H9 (cell line): ENCODE measurements at regions not wholly inside any gene's neighbourhood (a gene's known extent, or its start where the extent isn't known, plus 50 kb on each side); places are given as distances from the start of the nearest gene placed in this dataset.

Source experiments
- DNase-seq: peaks from one replicate; pipeline ENCODE4 v3.0.0-alpha.2; 2017
- H2AFZ ChIP-seq: one replicate; pipeline ENCODE4 v1.6.1; 2013; ENCODE audit warnings: mild to moderate bottlenecking, low read length, control low read depth, moderate library complexity
- H2AK5ac ChIP-seq: 2 replicates; pipeline ENCODE4 v1.6.1; 2013; ENCODE audit warnings: low read length, control low read depth, mixed read lengths; ENCODE audit not compliant: insufficient read length
- H2BK120ac ChIP-seq: one replicate; pipeline ENCODE4 v1.6.1; 2013; ENCODE audit warnings: low read depth, mild to moderate bottlenecking, low read length, control low read depth, inconsistent platforms; ENCODE audit not compliant: poor library complexity, severe bottlenecking
- H2BK12ac ChIP-seq: 2 replicates; pipeline ENCODE4 v1.6.1; 2013; ENCODE audit warnings: low read length, control low read depth, mixed read lengths, low read depth; ENCODE audit not compliant: insufficient read length
- H2BK15ac ChIP-seq: 2 replicates; pipeline ENCODE4 v1.6.1; 2013; ENCODE audit warnings: low read depth, low read length, control low read depth
- H2BK20ac ChIP-seq: one replicate; pipeline ENCODE4 v1.6.1; 2013; ENCODE audit warnings: low read depth, mild to moderate bottlenecking, low read length, control low read depth, inconsistent platforms; ENCODE audit not compliant: poor library complexity, severe bottlenecking
- H2BK5ac ChIP-seq: 2 replicates; pipeline ENCODE4 v1.6.1; 2013; ENCODE audit warnings: low read length, control low read depth, mixed read lengths; ENCODE audit not compliant: insufficient read length
- H3K14ac ChIP-seq: 2 replicates; pipeline ENCODE4 v1.6.1; 2013; ENCODE audit warnings: low read length, control low read depth; ENCODE audit not compliant: insufficient read depth
- H3K18ac ChIP-seq: 2 replicates; pipeline ENCODE4 v1.6.1; 2013; ENCODE audit warnings: low read depth, mild to moderate bottlenecking, mixed read lengths, low read length, control low read depth; ENCODE audit not compliant: insufficient read length
- H3K23ac ChIP-seq: 2 replicates; pipeline ENCODE4 v1.6.1; 2013; ENCODE audit warnings: low read length, control low read depth, mixed read lengths, low read depth; ENCODE audit not compliant: insufficient read length
- H3K23me2 ChIP-seq: 2 replicates; pipeline ENCODE4 v1.6.1; 2013; ENCODE audit warnings: low read depth, mild to moderate bottlenecking, mixed read lengths, low read length, control low read depth; ENCODE audit not compliant: insufficient read length, poor library complexity, severe bottlenecking
- H3K27ac ChIP-seq: 2 replicates; pipeline ENCODE4 v1.5.1; 2013; ENCODE audit warnings: low read length, control low read depth, mixed read lengths, low read depth; ENCODE audit not compliant: insufficient read length
- H3K27me3 ChIP-seq: 2 replicates; pipeline ENCODE4 v1.6.1; 2013; ENCODE audit warnings: low read length, control low read depth, inconsistent platforms; ENCODE audit not compliant: insufficient read depth
- H3K4ac ChIP-seq: 2 replicates; pipeline ENCODE4 v1.6.1; 2013; ENCODE audit warnings: low read depth, mild to moderate bottlenecking, control low read depth, inconsistent platforms, low read length, moderate library complexity
- H3K4me1 ChIP-seq: 2 replicates; pipeline ENCODE4 v1.6.1; 2013; ENCODE audit warnings: low read length, control low read depth, inconsistent platforms; ENCODE audit not compliant: insufficient read depth
- H3K4me2 ChIP-seq: 2 replicates; pipeline ENCODE4 v1.6.1; 2013; ENCODE audit warnings: low read length, control low read depth, mixed read lengths; ENCODE audit not compliant: insufficient read length, insufficient read depth
- H3K56ac ChIP-seq: 2 replicates; pipeline ENCODE4 v1.6.1; 2013; ENCODE audit warnings: low read depth, mild to moderate bottlenecking, mixed read lengths, low read length, control low read depth; ENCODE audit not compliant: insufficient read length
- H3K79me1 ChIP-seq: 2 replicates; pipeline ENCODE4 v1.6.1; 2013; ENCODE audit warnings: low read depth, mild to moderate bottlenecking, moderate library complexity, low read length, control low read depth, inconsistent platforms; ENCODE audit not compliant: insufficient read depth, poor library complexity, severe bottlenecking
- H3K79me2 ChIP-seq: 2 replicates; pipeline ENCODE4 v1.6.1; 2013; ENCODE audit warnings: low read length, control low read depth, inconsistent platforms; ENCODE audit not compliant: insufficient read depth
- H3K9ac ChIP-seq: 2 replicates; pipeline ENCODE4 v1.6.1; 2013; ENCODE audit warnings: low read length, control low read depth, mixed read lengths; ENCODE audit not compliant: insufficient read length; ENCODE audit errors: extremely low read depth
- H3K9me3 ChIP-seq: one replicate; pipeline ENCODE4 v1.6.1; 2013; ENCODE audit warnings: low read depth, low read length, inconsistent platforms; ENCODE audit not compliant: control insufficient read depth
- H3T11ph ChIP-seq: one replicate; pipeline ENCODE4 v1.6.1; 2013; ENCODE audit warnings: mild to moderate bottlenecking, low read length, control low read depth, inconsistent platforms
- H4K20me1 ChIP-seq: one replicate; pipeline ENCODE4 v1.6.1; 2013; ENCODE audit not compliant: control insufficient read depth, insufficient read length, insufficient read depth
- H4K5ac ChIP-seq: 2 replicates; pipeline ENCODE4 v1.6.1; 2013; ENCODE audit warnings: low read depth, mild to moderate bottlenecking, mixed read lengths, low read length, control low read depth; ENCODE audit not compliant: insufficient read length
- H4K8ac ChIP-seq: replicated peaks from 2 replicates; pipeline ENCODE4 v1.6.1; 2013; ENCODE audit warnings: low read length, control low read depth, mixed read lengths, low read depth; ENCODE audit not compliant: insufficient read length
- H4K91ac ChIP-seq: 2 replicates; pipeline ENCODE4 v1.6.1; 2013; ENCODE audit warnings: low read depth, mild to moderate bottlenecking, moderate library complexity, mixed read lengths, low read length, control low read depth; ENCODE audit not compliant: insufficient read length
- H3K27ac Mint-ChIP-seq, 3 experiments: 2 replicates in 2 of 3; 3 replicates in 1 of 3; pipeline ENCODE4 v1.8.0; 2020 to 2021; ENCODE audit warnings: mixed read lengths in 3 of 3, mild to moderate bottlenecking in 1 of 3, moderate library complexity in 1 of 3
- H3K27me3 Mint-ChIP-seq: 2 replicates; pipeline ENCODE4 v1.8.0; 2021; ENCODE audit warnings: low read depth, mild to moderate bottlenecking, moderate library complexity, mixed read lengths
- H3K36me3 Mint-ChIP-seq, 3 experiments: 2 replicates in 2 of 3; 3 replicates in 1 of 3; pipeline ENCODE4 v1.8.0; 2020 to 2021; ENCODE audit warnings: low read depth in 3 of 3, mixed read lengths in 3 of 3; ENCODE audit not compliant: insufficient read depth in 1 of 3
- H3K4me1 Mint-ChIP-seq, 2 experiments: 2 replicates each; pipeline ENCODE4 v1.8.0; 2020; ENCODE audit warnings: mixed read lengths in 2 of 2
- H3K4me3 Mint-ChIP-seq, 2 experiments: 2 replicates in 1 of 2; 3 replicates in 1 of 2; pipeline ENCODE4 v1.8.0; 2020 to 2021; ENCODE audit warnings: mild to moderate bottlenecking in 2 of 2, mixed read lengths in 2 of 2, moderate library complexity in 1 of 2
- H3K9me3 Mint-ChIP-seq, 2 experiments: 2 replicates in 1 of 2; 3 replicates in 1 of 2; pipeline ENCODE4 v1.8.0; 2020; ENCODE audit warnings: mild to moderate bottlenecking in 2 of 2, mixed read lengths in 2 of 2, moderate library complexity in 1 of 2
- CTCF ChIP-seq: fragments of 200-600 bp; sonication (generic); conservative IDR thresholded peaks from 3 replicates; pipeline ENCODE4 v1.8.0; 2021; ENCODE audit warnings: antibody characterized with exemption, mild to moderate bottlenecking
- WGBS: extraction: QIAGEN DNeasy Blood & Tissue Kit; methylation state at CpG from one replicate; pipeline ENCODE4 v1.1.7; 2013; ENCODE audit warnings: missing lambda C conversion rate, low lambda C conversion rate, mixed read lengths; ENCODE audit not compliant: insufficient read length; ENCODE audit errors: extremely low coverage; 5-methylcytosine and 5-hydroxymethylcytosine counted together

GRCh38 chr4:101596781-101597552 lies 193.6 kb upstream of the BANK1 start:
- Mint-ChIP-seq H3K4me3 (no peak overlapping the region), H3K36me3 (no peaks in the 10 kb centered on the region), H3K4me1 (peaks cover 0 to 2% of the 10 kb centered on the region in 2 experiments; a peak in 1 of 4 replicates), H3K27ac (no peak overlapping the region), H3K9me3 (peaks cover 0 to 3% of the 10 kb centered on the region in 2 experiments; a peak in 1 of 5 replicates), H3K27me3 (no peaks in the 10 kb centered on the region)
- Histone ChIP-seq H3K9me3 (no peaks in the 10 kb centered on the region), H3T11ph (no peak overlapping the region), H3K4me1 (no peaks in the 10 kb centered on the region), H2BK20ac (no peak overlapping the region), H3K27me3 (no peaks in the 10 kb centered on the region), H3K56ac (no peak overlapping the region), H3K4ac (no peak overlapping the region), H3K14ac (no peak overlapping the region), H4K20me1 (no peaks in the 10 kb centered on the region), H4K5ac (no peak overlapping the region), H3K79me2 (no peaks in the 10 kb centered on the region), H2AFZ (no peak overlapping the region), H3K23me2 (no peaks in the 10 kb centered on the region), H3K27ac (no peak overlapping the region), H2BK5ac (no peak overlapping the region), H3K79me1 (no peaks in the 10 kb centered on the region), H2AK5ac (no peak overlapping the region), H3K18ac (no peak overlapping the region), H3K9ac (no peak overlapping the region), H2BK120ac (no peak overlapping the region), H4K8ac (no peak overlapping the region), H2BK12ac (no peak overlapping the region), H4K91ac (no peak overlapping the region), H2BK15ac (no peak overlapping the region), H3K4me2 (no peak overlapping the region), H3K23ac (no peak overlapping the region)
- no peak for DNase-seq
- no CpG with 5 or more reads among the region's 2 CpGs for WGBS
- peak; percentile 54 for TF ChIP-seq CTCF
